Epithelial cell of proximal tubule (primary cell): ENCODE measurements at regions not wholly inside any gene's neighbourhood (a gene's known extent, or its start where the extent isn't known, plus 50 kb on each side); places are given as distances from the start of the nearest gene placed in this dataset.

ENCODE experiments used
- DNase-seq: peaks from one replicate; pipeline ENCODE4 v3.0.0-alpha.2; 2011; ENCODE audit warnings: low read depth
- H3K4me3 ChIP-seq: 2 replicates; pipeline ENCODE4 v1.5.1; 2011; ENCODE audit warnings: low read depth, mild to moderate bottlenecking, low read length
- CTCF ChIP-seq: conservative IDR thresholded peaks from 2 replicates; pipeline ENCODE4 v1.5.1; 2012; ENCODE audit warnings: low read depth, mild to moderate bottlenecking, low read length

- no peak overlapping the region for H3K4me3 ChIP-seq
- TF ChIP-seq CTCF = no peak
- DNase-seq = no peak
Observed at GRCh38 chr3:189502676-189503257, 128.4 kb upstream of the TP63 start.

- no peak for TF ChIP-seq CTCF
- no peak overlapping the region for H3K4me3 ChIP-seq
- DNase-seq = no peak
Observed at GRCh38 chr3:189507856-189508255, 123.3 kb upstream of the TP63 start.

GRCh38 chr3:189508784-189509501 is 122.2 kb upstream of the TP63 start:
- no peak for TF ChIP-seq CTCF
- peak; percentile 10 for DNase-seq
- no peak overlapping the region for H3K4me3 ChIP-seq

GRCh38 chr3:189512039-189512438 is 119.2 kb upstream of the TP63 start:
- H3K4me3 ChIP-seq = no peak overlapping the region
- peak; percentile 29 for DNase-seq
- TF ChIP-seq CTCF = peak; percentile 3

- no peak for TF ChIP-seq CTCF
- no peak overlapping the region for H3K4me3 ChIP-seq
- no peak for DNase-seq
Observed at GRCh38 chr3:189512821-189513220, 118.4 kb upstream of the TP63 start.

- H3K4me3 ChIP-seq = no peak overlapping the region
- TF ChIP-seq CTCF = no peak
- no peak for DNase-seq
Observed at GRCh38 chr3:189513281-189514117, 117.7 kb upstream of the TP63 start.
